NCI-H187 (cell line): ENCODE measurements at regions not wholly inside any gene's neighbourhood (a gene's known extent, or its start where the extent isn't known, plus 50 kb on each side); places are given as distances from the start of the nearest gene placed in this dataset.
"Not testable (repeated sequence)": the region's sequence is repeated elsewhere in the genome, so short reads cannot be mapped to it uniquely, and the experiment has no call there.

ENCODE experiments used
- DNase-seq, 2 experiments: peaks; one replicate each; lab custom pipeline; 2025; lab: John Stamatoyannopoulos, UW

- DNase-seq, result no peak
These were observed 105.8 kb upstream of the PDHA1 start for GRCh38 chrX:19237901-19238300.

- DNase-seq, result no peak
These were observed 100.3 kb upstream of the PDHA1 start for GRCh38 chrX:19243431-19243830.

- not testable (repeated sequence) for DNase-seq
These were observed 98.8 kb upstream of the PDHA1 start for GRCh38 chrX:19244921-19245320.

GRCh38 chrX:19245711-19246269, 97.9 kb upstream of the PDHA1 start:
- no peak for DNase-seq

GRCh38 chrX:19256986-19257385, 86.7 kb upstream of the PDHA1 start:
- DNase-seq, result no peak

GRCh38 chrX:19261026-19261425, 82.7 kb upstream of the PDHA1 start:
- not testable (repeated sequence) for DNase-seq

GRCh38 chrX:19270727-19271126, 73.0 kb upstream of the PDHA1 start:
- DNase-seq, result no peak

- no peak for DNase-seq
These were observed 71.3 kb upstream of the PDHA1 start for GRCh38 chrX:19272452-19272851.

- no peak for DNase-seq
These were observed 63.1 kb upstream of the PDHA1 start for GRCh38 chrX:19280636-19281035.

- DNase-seq, result no peak
These were observed 62.5 kb upstream of the PDHA1 start for GRCh38 chrX:19281256-19281655.

- no peak for DNase-seq
These were observed 60.0 kb upstream of the PDHA1 start for GRCh38 chrX:19283597-19284339.

- DNase-seq, result no peak
These were observed 57.9 kb upstream of the PDHA1 start for GRCh38 chrX:19285857-19286256.

GRCh38 chrX:19291086-19291485, 52.6 kb upstream of the PDHA1 start:
- no peak for DNase-seq

GRCh38 chrX:19293606-19294325, 50.0 kb upstream of the PDHA1 start:
- no peak for DNase-seq
